PC-9 (cell line): ENCODE measurements at regions not wholly inside any gene's neighbourhood (a gene's known extent, or its start where the extent isn't known, plus 50 kb on each side); places are given as distances from the start of the nearest gene placed in this dataset.

Experiments used
- EZH2 ChIP-seq: fragments of 200-600 bp; sonication (generic); IDR thresholded peaks from 2 replicates; pipeline ENCODE4 v1.8.0; 2017; ENCODE audit warnings: antibody characterized with exemption, low read depth
- TF ChIP-seq, protein P1 (sequence below): fragments of 200-600 bp; sonication (generic); conservative IDR thresholded peaks from 2 replicates; pipeline ENCODE4 v1.6.1; 2017; ENCODE audit warnings: mixed run types, antibody characterized with exemption, mild to moderate bottlenecking, moderate library complexity

DNA sequence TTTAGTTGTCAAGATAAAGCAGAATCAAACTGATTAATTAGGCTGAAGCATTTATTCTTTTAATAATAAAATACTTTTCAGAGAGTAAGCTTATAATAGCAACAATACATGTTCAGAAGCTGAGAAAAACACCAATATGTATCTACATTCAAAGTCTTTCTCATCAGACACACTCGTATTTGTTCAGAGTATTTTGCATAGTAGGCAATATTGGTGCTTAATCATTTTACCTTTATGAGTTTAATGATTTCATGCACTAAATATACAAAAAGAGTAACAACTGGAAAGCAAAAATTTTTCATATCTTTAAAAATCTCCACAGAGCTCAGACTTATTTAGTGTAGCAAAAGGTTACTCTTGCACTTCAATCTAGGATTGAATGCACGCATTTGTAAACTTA is 313.9 kb downstream of the ZEB2 start:
- TF ChIP-seq, protein P1, sequence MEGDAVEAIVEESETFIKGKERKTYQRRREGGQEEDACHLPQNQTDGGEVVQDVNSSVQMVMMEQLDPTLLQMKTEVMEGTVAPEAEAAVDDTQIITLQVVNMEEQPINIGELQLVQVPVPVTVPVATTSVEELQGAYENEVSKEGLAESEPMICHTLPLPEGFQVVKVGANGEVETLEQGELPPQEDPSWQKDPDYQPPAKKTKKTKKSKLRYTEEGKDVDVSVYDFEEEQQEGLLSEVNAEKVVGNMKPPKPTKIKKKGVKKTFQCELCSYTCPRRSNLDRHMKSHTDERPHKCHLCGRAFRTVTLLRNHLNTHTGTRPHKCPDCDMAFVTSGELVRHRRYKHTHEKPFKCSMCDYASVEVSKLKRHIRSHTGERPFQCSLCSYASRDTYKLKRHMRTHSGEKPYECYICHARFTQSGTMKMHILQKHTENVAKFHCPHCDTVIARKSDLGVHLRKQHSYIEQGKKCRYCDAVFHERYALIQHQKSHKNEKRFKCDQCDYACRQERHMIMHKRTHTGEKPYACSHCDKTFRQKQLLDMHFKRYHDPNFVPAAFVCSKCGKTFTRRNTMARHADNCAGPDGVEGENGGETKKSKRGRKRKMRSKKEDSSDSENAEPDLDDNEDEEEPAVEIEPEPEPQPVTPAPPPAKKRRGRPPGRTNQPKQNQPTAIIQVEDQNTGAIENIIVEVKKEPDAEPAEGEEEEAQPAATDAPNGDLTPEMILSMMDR: no peak
- no peak for TF ChIP-seq EZH2
